WERI-Rb-1 (cell line): ENCODE measurements at regions not wholly inside any gene's neighbourhood (a gene's known extent, or its start where the extent isn't known, plus 50 kb on each side); places are given as distances from the start of the nearest gene placed in this dataset.

Source experiments
- DNase-seq: peaks from one replicate; pipeline ENCODE4 v3.0.0-alpha.2; 2020
- H3K27ac ChIP-seq: fragments of 250-450 bp; sonication (Bioruptor Pico); 2 replicates; pipeline ENCODE4 v1.5.1; 2020; ENCODE audit warnings: mild to moderate bottlenecking, moderate library complexity
- H3K27me3 ChIP-seq: fragments of 250-450 bp; sonication (Bioruptor Pico); 2 replicates; pipeline ENCODE4 v1.5.1; 2021; ENCODE audit warnings: mild to moderate bottlenecking, low read depth, moderate library complexity; ENCODE audit not compliant: insufficient read depth, severe bottlenecking
- H3K36me3 ChIP-seq: fragments of 250-450 bp; sonication (Bioruptor Pico); 2 replicates; pipeline ENCODE4 v1.5.1; 2020; ENCODE audit warnings: mild to moderate bottlenecking, moderate library complexity
- H3K4me3 ChIP-seq: 2 replicates; pipeline ENCODE4 v1.5.1; 2011; ENCODE audit warnings: low read depth, mild to moderate bottlenecking, control low read depth, low read length
- H3K9me3 ChIP-seq: fragments of 250-450 bp; sonication (Bioruptor Pico); 2 replicates; pipeline ENCODE4 v1.5.1; 2021; ENCODE audit warnings: mild to moderate bottlenecking, moderate library complexity; ENCODE audit not compliant: severe bottlenecking
- CTCF ChIP-seq: IDR thresholded peaks from 2 replicates; pipeline ENCODE4 v1.5.1; 2011; ENCODE audit warnings: low read depth, mild to moderate bottlenecking, control low read depth, inconsistent platforms, low read length

DNA sequence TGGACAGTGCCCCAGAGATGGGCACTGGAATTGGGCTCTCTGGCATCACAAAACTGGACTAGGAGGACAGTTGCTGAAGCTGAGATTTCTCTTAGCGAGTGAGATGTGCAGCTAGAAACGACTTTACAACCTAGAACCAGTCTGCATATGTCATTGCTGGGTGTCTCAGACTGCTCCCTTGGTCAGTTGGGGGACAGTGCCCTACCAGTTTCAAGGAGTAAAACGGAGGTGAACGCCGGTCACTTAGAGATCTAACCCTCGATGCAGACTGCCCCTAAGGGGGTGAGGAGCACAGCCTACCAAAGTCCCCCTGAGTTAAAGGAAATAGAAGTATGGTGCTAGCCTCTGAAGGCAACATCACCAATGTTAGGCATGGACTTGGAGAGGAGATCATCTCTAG, 704.4 kb upstream of the CDH9 start:
- Histone ChIP-seq H3K27ac (no peak overlapping the region), H3K27me3 (no peaks in the 10 kb centered on the region), H3K9me3 (no peaks in the 10 kb centered on the region), H3K36me3 (no peaks in the 10 kb centered on the region), H3K4me3 (no peak overlapping the region)
- TF ChIP-seq CTCF: no peak
- DNase-seq: no peak

- no peak for DNase-seq
- Histone ChIP-seq H3K27ac (no peak overlapping the region), H3K4me3 (no peak overlapping the region), H3K36me3 (no peaks in the 10 kb centered on the region), H3K9me3 (no peaks in the 10 kb centered on the region), H3K27me3 (no peaks in the 10 kb centered on the region)
- no peak for TF ChIP-seq CTCF
Observed at GRCh38 chr5:27734838-27735237, 696.5 kb upstream of the CDH9 start.

- Histone ChIP-seq H3K36me3 (no peaks in the 10 kb centered on the region), H3K27ac (no peak overlapping the region), H3K9me3 (no peaks in the 10 kb centered on the region), H3K4me3 (no peak overlapping the region), H3K27me3 (no peaks in the 10 kb centered on the region)
- TF ChIP-seq CTCF: no peak
- DNase-seq: no peak
Observed at GRCh38 chr5:27733237-27733636, 694.9 kb upstream of the CDH9 start.

- no peak for DNase-seq
- TF ChIP-seq CTCF: no peak
- H3K27ac ChIP-seq: no peak overlapping the region
- no peaks in the 10 kb centered on the region for H3K9me3 ChIP-seq
- H3K4me3 ChIP-seq: no peak overlapping the region
- H3K27me3 ChIP-seq: no peaks in the 10 kb centered on the region
- no peaks in the 10 kb centered on the region for H3K36me3 ChIP-seq
Observed at GRCh38 chr5:27727254-27727653, 688.9 kb upstream of the CDH9 start.

GRCh38 chr5:27722337-27722736, 684.0 kb upstream of the CDH9 start:
- Histone ChIP-seq H3K27me3 (no peaks in the 10 kb centered on the region), H3K27ac (no peak overlapping the region), H3K9me3 (no peaks in the 10 kb centered on the region), H3K4me3 (no peak overlapping the region), H3K36me3 (no peaks in the 10 kb centered on the region)
- TF ChIP-seq CTCF: no peak
- no peak for DNase-seq

GRCh38 chr5:27708534-27708933, 670.1 kb upstream of the CDH9 start:
- H3K27ac ChIP-seq: no peak overlapping the region
- H3K27me3 ChIP-seq: no peaks in the 10 kb centered on the region
- H3K9me3 ChIP-seq: no peaks in the 10 kb centered on the region
- no peak for TF ChIP-seq CTCF
- no peak for DNase-seq
- H3K36me3 ChIP-seq: no peaks in the 10 kb centered on the region
- H3K4me3 ChIP-seq: no peak overlapping the region
